ENCODE measurements at regions not wholly inside any gene's neighbourhood (a gene's known extent, or its start where the extent isn't known, plus 50 kb on each side); places are given as distances from the start of the nearest gene placed in this dataset.

GRCh38 chr9:16105168-16106020 lies 552.6 kb downstream of the CCDC171 start:
- TF ChIP-seq ZFX (IDR thresholded peaks at IDR 0.05; ENCODE audit: borderline replicate concordance) (no peak), CTCF (IDR thresholded peaks at IDR 0.05) (no peak)
- no peak overlapping the region for H3K27ac ChIP-seq

GRCh38 chr9:16106021-16106571 lies 553.3 kb downstream of the CCDC171 start:
- H3K27ac ChIP-seq = no peak overlapping the region
- TF ChIP-seq ZFX (IDR thresholded peaks at IDR 0.05; ENCODE audit: borderline replicate concordance) (no peak), CTCF (IDR thresholded peaks at IDR 0.05) (no peak)

- H3K27ac ChIP-seq = no peak overlapping the region
- TF ChIP-seq ZFX (IDR thresholded peaks at IDR 0.05; ENCODE audit: borderline replicate concordance) (no peak), CTCF (IDR thresholded peaks at IDR 0.05) (no peak)
These were observed 559.3 kb downstream of the CCDC171 start for GRCh38 chr9:16112116-16112515.

- H3K27ac ChIP-seq = no peak overlapping the region
- TF ChIP-seq ZFX (IDR thresholded peaks at IDR 0.05; ENCODE audit: borderline replicate concordance) = no peak
- TF ChIP-seq CTCF (IDR thresholded peaks at IDR 0.05) = no peak
These were observed 563.2 kb downstream of the CCDC171 start for GRCh38 chr9:16115994-16116393.

- TF ChIP-seq CTCF (IDR thresholded peaks at IDR 0.05) = no peak
- no peak for TF ChIP-seq ZFX (IDR thresholded peaks at IDR 0.05; ENCODE audit: borderline replicate concordance)
- H3K27ac ChIP-seq = no peak overlapping the region
These were observed 565.2 kb downstream of the CCDC171 start for GRCh38 chr9:16118043-16118442.

GRCh38 chr9:16119261-16120230 lies 566.7 kb downstream of the CCDC171 start:
- no peak for TF ChIP-seq ZFX (IDR thresholded peaks at IDR 0.05; ENCODE audit: borderline replicate concordance)
- no peak for TF ChIP-seq CTCF (IDR thresholded peaks at IDR 0.05)
- no peak overlapping the region for H3K27ac ChIP-seq

Measured in 22Rv1 (cell line).